HL-60 (cell line): ENCODE measurements at regions not wholly inside any gene's neighbourhood (a gene's known extent, or its start where the extent isn't known, plus 50 kb on each side); places are given as distances from the start of the nearest gene placed in this dataset.

ENCODE experiments used
- DNase-seq, 2 experiments: peaks; one replicate each; pipeline ENCODE4 v3.0.0-alpha.2; 2010 to 2020; ENCODE audit warnings: low read depth in 1 of 2, low spot score in 1 of 2
- H3K27ac ChIP-seq: fragments of 250-450 bp; sonication (Bioruptor Pico); replicated peaks from 2 replicates; pipeline ENCODE4 v1.5.1; 2020; ENCODE audit warnings: mild to moderate bottlenecking, moderate library complexity
- H3K27me3 ChIP-seq: fragments of 250-450 bp; sonication (Bioruptor Pico); 2 replicates; pipeline ENCODE4 v1.5.1; 2021; ENCODE audit warnings: mild to moderate bottlenecking, moderate library complexity; ENCODE audit not compliant: insufficient read depth, poor library complexity, severe bottlenecking
- H3K4me3 ChIP-seq: replicated peaks from 2 replicates; pipeline ENCODE4 v1.5.1; 2011; ENCODE audit warnings: mild to moderate bottlenecking, control low read depth, low read length; ENCODE audit not compliant: insufficient read depth
- GABPA ChIP-seq: IDR thresholded peaks from 2 replicates; pipeline ENCODE4 v1.6.1; 2012; ENCODE audit warnings: low read depth
- POLR2AphosphoS5 ChIP-seq: IDR thresholded peaks from 2 replicates; pipeline ENCODE4 v1.6.1; 2012; ENCODE audit warnings: low read depth
- SPI1 ChIP-seq: IDR thresholded peaks from 2 replicates; pipeline ENCODE4 v1.6.1; 2012; ENCODE audit warnings: low read depth, mild to moderate bottlenecking, borderline replicate concordance
- TF ChIP-seq, protein P1 (sequence below): IDR thresholded peaks from one replicate; pipeline ENCODE4 v1.5.1; 2011; ENCODE audit warnings: low read length, control low read depth, inconsistent platforms; ENCODE audit not compliant: insufficient read depth
- TF ChIP-seq, protein P2 (sequence below): IDR thresholded peaks from 2 replicates; pipeline ENCODE4 v1.6.1; 2012; ENCODE audit warnings: low read depth; ENCODE audit not compliant: insufficient replicate concordance

- Histone ChIP-seq H3K4me3 (no peak overlapping the region), H3K27ac (no peak overlapping the region), H3K27me3 (no peaks in the 10 kb centered on the region)
- DNase-seq = no peak
- TF ChIP-seq POLR2AphosphoS5 = no peak
Measured at GRCh38 chr3:78273326-78273725, 1233.4 kb downstream of the ROBO2 start.

- TF ChIP-seq, protein P1, sequence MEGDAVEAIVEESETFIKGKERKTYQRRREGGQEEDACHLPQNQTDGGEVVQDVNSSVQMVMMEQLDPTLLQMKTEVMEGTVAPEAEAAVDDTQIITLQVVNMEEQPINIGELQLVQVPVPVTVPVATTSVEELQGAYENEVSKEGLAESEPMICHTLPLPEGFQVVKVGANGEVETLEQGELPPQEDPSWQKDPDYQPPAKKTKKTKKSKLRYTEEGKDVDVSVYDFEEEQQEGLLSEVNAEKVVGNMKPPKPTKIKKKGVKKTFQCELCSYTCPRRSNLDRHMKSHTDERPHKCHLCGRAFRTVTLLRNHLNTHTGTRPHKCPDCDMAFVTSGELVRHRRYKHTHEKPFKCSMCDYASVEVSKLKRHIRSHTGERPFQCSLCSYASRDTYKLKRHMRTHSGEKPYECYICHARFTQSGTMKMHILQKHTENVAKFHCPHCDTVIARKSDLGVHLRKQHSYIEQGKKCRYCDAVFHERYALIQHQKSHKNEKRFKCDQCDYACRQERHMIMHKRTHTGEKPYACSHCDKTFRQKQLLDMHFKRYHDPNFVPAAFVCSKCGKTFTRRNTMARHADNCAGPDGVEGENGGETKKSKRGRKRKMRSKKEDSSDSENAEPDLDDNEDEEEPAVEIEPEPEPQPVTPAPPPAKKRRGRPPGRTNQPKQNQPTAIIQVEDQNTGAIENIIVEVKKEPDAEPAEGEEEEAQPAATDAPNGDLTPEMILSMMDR = no peak
- no peak for TF ChIP-seq SPI1
- TF ChIP-seq, protein P2, sequence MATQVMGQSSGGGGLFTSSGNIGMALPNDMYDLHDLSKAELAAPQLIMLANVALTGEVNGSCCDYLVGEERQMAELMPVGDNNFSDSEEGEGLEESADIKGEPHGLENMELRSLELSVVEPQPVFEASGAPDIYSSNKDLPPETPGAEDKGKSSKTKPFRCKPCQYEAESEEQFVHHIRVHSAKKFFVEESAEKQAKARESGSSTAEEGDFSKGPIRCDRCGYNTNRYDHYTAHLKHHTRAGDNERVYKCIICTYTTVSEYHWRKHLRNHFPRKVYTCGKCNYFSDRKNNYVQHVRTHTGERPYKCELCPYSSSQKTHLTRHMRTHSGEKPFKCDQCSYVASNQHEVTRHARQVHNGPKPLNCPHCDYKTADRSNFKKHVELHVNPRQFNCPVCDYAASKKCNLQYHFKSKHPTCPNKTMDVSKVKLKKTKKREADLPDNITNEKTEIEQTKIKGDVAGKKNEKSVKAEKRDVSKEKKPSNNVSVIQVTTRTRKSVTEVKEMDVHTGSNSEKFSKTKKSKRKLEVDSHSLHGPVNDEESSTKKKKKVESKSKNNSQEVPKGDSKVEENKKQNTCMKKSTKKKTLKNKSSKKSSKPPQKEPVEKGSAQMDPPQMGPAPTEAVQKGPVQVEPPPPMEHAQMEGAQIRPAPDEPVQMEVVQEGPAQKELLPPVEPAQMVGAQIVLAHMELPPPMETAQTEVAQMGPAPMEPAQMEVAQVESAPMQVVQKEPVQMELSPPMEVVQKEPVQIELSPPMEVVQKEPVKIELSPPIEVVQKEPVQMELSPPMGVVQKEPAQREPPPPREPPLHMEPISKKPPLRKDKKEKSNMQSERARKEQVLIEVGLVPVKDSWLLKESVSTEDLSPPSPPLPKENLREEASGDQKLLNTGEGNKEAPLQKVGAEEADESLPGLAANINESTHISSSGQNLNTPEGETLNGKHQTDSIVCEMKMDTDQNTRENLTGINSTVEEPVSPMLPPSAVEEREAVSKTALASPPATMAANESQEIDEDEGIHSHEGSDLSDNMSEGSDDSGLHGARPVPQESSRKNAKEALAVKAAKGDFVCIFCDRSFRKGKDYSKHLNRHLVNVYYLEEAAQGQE = no peak
- Histone ChIP-seq H3K27ac (no peak overlapping the region), H3K27me3 (no peaks in the 10 kb centered on the region), H3K4me3 (no peak overlapping the region)
- DNase-seq = no peak
Measured at GRCh38 chr3:78274475-78275065, 1234.7 kb downstream of the ROBO2 start.

DNA sequence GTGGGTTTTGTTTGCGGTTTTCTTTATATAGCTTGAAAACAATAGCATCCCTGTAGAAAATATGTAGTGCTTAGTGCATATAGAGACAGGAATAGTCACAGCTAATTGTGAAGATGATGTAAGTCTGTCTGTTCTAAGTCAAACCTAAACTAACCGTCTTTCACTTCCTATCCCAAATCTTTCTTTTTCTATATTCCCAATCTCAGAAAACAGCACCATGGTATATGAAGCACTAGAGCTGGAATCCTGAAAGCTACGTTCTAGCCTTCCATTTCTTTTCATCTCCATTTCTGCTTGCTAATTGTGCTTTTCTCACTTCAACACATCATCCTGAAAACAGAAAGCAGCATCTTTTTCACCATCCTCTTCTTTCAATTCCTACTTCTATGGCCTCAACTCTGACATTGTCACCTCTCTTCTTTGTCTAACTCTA, 1235.5 kb downstream of the ROBO2 start:
- no peak for DNase-seq
- H3K27ac ChIP-seq = no peak overlapping the region
- H3K4me3 ChIP-seq = no peak overlapping the region
- H3K27me3 ChIP-seq = no peaks in the 10 kb centered on the region
- TF ChIP-seq POLR2AphosphoS5 (no peak), GABPA (no peak)
- TF ChIP-seq, protein P1 = no peak

DNA sequence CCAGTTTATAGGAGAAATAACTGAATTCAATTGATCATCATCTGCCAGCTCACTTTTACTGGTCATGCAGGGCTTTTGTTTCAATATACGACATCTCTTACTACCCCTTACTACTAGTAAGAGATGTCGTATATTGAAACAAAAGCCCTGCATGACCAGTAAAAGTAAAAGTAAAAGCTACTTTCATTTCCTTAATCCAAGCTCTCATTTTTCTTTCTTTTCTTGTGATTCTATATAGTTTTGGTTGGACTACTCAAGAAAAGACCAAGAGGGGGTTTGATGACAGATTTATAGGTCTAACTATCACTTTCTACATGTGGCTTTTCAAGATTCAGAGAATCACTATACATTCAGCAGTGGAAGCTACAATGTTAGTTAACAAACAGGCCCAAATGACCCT, 1237.3 kb downstream of the ROBO2 start:
- H3K27me3 ChIP-seq = no peaks in the 10 kb centered on the region
- TF ChIP-seq GABPA (no peak), SPI1 (no peak), POLR2AphosphoS5 (no peak)
- TF ChIP-seq, protein P2 = no peak
- TF ChIP-seq, protein P1 = no peak
- no peak for DNase-seq
- H3K27ac ChIP-seq = no peak overlapping the region
- no peak overlapping the region for H3K4me3 ChIP-seq
